ENCODE measurements at regions not wholly inside any gene's neighbourhood (a gene's known extent, or its start where the extent isn't known, plus 50 kb on each side); places are given as distances from the start of the nearest gene placed in this dataset.

- no peak for DNase-seq
These were observed 168.9 kb downstream of the CYRIA start for GRCh38 chr2:16496426-16497388.

- no peak for DNase-seq
These were observed 170.0 kb downstream of the CYRIA start for GRCh38 chr2:16495509-16496208.

DNA sequence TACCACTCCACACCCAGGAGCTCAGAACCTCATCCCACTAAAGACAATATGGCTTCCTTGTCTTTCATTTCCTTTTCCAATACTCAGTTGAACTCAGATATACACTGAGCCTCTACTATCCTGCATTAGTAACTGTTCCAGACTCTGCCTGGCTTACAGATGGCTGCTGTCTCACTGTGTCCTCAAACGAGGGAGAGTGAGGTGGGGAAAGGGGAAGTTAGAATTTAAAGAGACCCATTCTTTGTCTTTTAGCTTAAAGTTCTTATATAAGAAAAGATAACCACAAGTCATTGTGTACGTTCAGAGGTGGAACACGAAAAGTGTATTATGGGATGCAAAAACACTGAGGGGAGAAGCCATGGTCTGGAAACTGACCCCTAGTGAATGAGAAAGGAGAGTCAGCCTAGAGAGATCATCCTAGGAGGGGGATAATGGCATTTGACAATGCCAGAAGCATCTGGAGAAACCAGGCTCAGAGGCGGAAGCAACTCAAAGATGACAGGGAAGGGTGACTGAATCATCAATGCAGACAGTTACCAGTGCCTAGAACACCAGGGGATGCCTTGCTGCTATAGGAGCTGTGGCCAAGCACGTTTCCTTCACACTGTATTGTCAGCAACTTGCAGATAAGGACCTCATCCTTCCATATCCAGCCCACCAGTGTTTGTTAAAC is 170.7 kb downstream of the CYRIA start:
- DNase-seq = no peak

- DNase-seq = no peak
These were observed 171.8 kb downstream of the CYRIA start for GRCh38 chr2:16493788-16494187.

- DNase-seq = no peak
These were observed 177.9 kb downstream of the CYRIA start for GRCh38 chr2:16487686-16488085.

GRCh38 chr2:16485251-16485650 is 180.4 kb downstream of the CYRIA start:
- DNase-seq = no peak

DNA sequence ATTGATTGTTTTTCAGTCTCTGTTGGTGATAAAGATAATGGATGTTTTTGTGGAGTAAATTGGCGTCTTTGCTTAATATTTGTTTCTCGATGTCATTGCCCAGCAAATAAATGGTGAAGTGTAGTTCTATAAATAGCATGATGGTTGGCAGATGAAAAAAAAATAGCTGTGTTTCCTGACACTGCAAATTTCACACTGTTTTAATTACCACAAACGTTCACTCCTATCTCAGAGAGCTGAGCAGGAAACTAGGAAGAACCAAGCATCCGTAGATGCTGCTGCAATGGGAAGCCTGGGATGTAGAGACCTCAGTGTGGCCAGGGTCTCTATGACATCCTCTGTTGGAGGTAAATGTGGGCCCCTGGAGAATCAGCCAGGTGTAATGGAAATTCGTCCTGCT is 183.2 kb downstream of the CYRIA start:
- DNase-seq = no peak

DNA sequence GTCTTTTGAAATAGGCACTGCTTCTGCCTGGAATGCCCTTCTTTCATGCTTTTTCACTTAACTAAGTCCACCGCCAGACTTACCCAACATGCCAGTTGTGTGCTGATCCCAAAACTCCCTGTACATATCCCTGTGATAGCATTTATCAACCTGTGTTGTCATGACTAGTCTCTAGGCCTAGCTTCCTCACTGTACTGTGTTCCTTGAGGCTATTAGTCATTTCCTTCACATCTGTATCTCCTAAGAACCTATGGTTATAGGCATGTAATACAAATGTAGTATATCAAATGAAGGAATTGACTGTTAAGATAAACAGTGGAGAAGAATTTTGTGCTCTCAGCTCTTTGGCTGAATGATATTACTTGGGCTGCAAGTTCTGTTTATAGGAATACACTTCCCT is 184.3 kb downstream of the CYRIA start:
- no peak for DNase-seq

DNA sequence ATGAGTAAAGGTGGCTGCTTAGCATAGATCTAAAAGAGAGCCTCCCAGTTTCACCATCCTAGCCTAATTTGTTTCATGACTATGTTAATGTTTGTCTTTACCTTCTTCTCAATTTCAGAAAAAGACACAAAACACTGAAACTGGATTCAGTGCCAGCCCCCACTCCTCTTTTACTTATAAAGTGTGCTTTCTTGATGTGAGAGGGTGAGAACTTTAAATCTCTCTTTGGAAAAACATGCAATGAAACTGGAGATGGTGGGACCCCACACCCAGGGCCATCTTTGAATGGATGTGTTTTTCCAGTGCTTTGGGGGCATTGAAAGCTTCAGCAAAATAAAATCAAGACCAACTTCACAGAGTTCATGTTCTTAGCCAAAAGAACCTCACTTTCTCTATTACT is 185.9 kb downstream of the CYRIA start:
- DNase-seq = no peak

DNA sequence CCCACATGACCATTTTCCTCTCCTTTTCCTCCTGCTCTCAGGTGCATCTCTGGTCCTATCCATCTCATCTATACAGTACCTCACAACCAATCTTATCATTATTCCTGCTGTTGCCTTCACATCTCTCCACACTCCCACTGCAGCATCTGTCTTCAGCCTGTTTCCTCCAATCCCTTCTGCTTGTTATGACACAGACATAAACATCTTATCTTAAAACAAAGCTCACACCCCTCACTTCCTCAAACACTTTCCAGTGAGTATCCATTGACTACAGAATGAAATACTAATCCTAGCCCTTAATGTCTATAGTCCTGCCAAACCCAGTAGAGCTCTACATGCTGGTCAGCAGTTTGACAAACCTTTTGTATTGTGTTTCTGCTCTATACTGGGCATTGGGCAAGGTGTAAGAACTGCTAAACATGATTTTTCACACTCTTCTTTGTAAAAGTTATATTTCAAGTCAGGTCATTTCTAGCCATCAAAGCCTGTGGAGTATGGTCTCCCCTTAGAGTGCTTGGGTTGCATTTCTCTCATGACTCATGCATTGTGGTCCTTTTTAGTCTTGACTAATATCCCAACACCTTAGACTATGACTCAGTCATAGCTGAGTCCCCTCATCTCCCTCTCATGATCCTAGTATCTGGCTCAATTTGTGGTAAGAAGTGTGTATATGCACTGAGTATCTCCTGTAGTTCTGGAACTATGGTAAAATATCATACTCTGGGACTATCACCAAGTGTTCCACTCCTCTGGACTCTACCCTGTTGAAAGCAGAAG is 187.0 kb downstream of the CYRIA start:
- no peak for DNase-seq

GRCh38 chr2:16477648-16478047 is 188.0 kb downstream of the CYRIA start:
- DNase-seq = no peak

- no peak for DNase-seq
These were observed 188.8 kb downstream of the CYRIA start for GRCh38 chr2:16476866-16477265.

- DNase-seq = no peak
These were observed 189.6 kb downstream of the CYRIA start for GRCh38 chr2:16475986-16476567.

DNA sequence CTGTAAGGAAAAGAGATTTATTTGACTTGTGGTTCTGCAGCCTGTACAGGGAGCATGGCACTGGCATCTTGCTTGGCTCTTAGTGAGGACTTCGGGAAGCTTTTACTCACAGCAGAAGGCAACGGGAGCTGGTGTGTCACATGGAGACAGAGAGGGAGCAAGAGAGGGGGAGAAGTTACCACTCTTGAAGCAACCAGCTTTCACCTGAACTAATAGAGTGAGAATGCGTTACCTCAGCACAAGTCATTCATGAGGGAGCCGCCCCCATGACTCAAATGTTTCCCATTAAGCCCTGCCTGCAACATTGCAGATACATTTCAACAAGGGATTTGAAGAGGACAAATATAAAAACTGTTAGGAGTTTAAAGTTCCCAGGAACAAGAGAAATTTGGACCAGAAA is 190.0 kb downstream of the CYRIA start:
- no peak for DNase-seq

- DNase-seq = no peak
These were observed 192.1 kb downstream of the CYRIA start for GRCh38 chr2:16473575-16473974.

- no peak for DNase-seq
These were observed 194.6 kb downstream of the CYRIA start for GRCh38 chr2:16470936-16471490.

- DNase-seq = no peak
These were observed 198.8 kb downstream of the CYRIA start for GRCh38 chr2:16466821-16467151.

GRCh38 chr2:16466133-16466820 is 199.4 kb downstream of the CYRIA start:
- DNase-seq = no peak

DNA sequence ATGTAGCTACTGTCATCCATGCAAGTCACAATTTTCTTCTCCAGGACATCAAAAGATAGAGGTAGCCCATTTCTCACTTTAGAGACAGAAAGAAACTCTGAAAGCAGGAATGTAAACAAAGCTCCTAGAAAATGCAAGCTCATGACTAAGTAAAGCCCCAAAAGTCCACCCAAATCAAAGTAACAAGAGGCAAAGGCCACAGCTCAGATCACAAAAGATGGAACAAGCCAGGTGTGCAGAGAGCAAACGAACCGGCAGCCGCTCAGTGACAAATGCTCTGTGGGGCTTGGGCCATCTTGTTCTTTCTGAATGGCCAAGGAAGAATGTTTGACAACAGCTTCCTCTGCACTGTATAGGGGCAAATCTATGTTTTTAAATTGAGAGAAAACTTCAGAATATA is 201.0 kb downstream of the CYRIA start:
- DNase-seq = no peak

GRCh38 chr2:16462958-16463357 is 202.7 kb downstream of the CYRIA start:
- DNase-seq = no peak

DNA sequence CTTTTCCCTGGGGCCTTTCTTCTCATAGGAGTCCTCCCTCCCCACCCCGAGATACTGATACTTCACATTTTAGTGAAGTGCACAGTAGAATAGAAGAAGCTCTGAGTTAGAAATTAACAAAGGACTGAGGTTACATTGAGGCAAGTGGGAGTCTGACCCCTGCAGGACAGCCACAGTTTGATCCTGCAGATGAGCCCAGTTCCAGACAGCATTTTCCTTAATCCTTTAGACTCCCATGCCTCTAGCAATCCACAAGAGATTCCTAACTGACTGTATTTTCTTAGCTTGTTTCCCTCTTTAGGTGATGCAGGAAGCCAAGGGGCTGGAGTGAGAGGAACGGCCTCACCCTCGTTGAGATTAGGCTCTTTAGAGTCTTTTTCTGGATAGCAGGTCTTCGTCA is 204.0 kb downstream of the CYRIA start:
- no peak for DNase-seq

DNA sequence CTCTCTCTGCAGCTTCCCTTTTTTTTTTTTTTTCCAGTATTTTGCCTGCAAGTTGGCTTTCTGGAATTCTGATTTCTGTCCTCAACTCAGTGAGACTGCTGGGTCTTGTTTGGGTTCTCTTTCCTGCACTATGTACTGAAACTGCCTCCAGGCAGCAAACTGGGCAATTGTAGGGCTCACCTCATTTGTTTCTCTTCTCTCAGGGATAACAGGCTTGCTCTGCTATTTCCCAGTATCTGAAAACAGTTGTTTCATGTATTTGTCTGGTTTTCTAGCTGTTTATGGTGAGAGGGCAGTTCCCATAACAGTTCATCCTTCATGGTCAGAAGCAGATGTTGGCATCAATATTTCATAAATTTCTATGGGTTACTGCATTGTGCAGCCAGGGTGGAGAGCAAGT is 206.0 kb downstream of the CYRIA start:
- DNase-seq = no peak

All from T1000 (cell line).